Psoas muscle (tissue), 7 donors: ENCODE measurements at regions not wholly inside any gene's neighbourhood (a gene's known extent, or its start where the extent isn't known, plus 50 kb on each side); places are given as distances from the start of the nearest gene placed in this dataset.
"Not testable (repeated sequence)": the region's sequence is repeated elsewhere in the genome, so short reads cannot be mapped to it uniquely, and the experiment has no call there.

Experiments used
- ATAC-seq, 4 donors: fragments of 200-7000 bp; cut with Tn5 transposase; one replicate each; pipeline ENCODE4 v1.9.1; 2020; ENCODE audit warnings: moderate library complexity in 3 of 4, mild to moderate bottlenecking in 2 of 4
- DNase-seq, 2 donors: peaks; one replicate each; pipeline ENCODE4 v3.0.0-alpha.2; 2020
- H3K27ac ChIP-seq: fragments of 200-600 bp; one replicate; pipeline ENCODE4 v1.8.0; 2022
- H3K27me3 ChIP-seq, 3 donors: fragments of 200-600 bp in 1 of 3; one replicate each; pipeline versions ENCODE4 v1.6.1 to v1.8.0; 2013 to 2022; ENCODE audit warnings: low read length in 2 of 3, mild to moderate bottlenecking in 2 of 3, moderate library complexity in 1 of 3; ENCODE audit not compliant: insufficient read depth in 3 of 3
- H3K36me3 ChIP-seq, 2 donors: fragments of 200-600 bp in 1 of 2; one replicate each; pipeline versions ENCODE4 v1.6.1 to v1.8.0; 2013 to 2022; ENCODE audit warnings: low read depth in 1 of 2, mild to moderate bottlenecking in 1 of 2, moderate library complexity in 1 of 2; ENCODE audit not compliant: insufficient read depth in 1 of 2
- H3K4me1 ChIP-seq: fragments of 200-600 bp; one replicate; pipeline ENCODE4 v1.8.0; 2022
- H3K4me3 ChIP-seq: fragments of 200-600 bp; one replicate; pipeline ENCODE4 v1.8.0; 2022; ENCODE audit warnings: mild to moderate bottlenecking
- H3K9me3 ChIP-seq: fragments of 200-600 bp; one replicate; pipeline ENCODE4 v1.8.0; 2022
- WGBS, 3 donors: extraction: QIAGEN DNeasy Blood & Tissue Kit; methylation state at CpG; one replicate each; pipeline versions ENCODE4 v1.1.6 to v1.1.7; 2013; 5-methylcytosine and 5-hydroxymethylcytosine counted together
- intact Hi-C, 2 donors: fragments of 100-400 bp; cut with DNase I; formaldehyde crosslinking; loops; one replicate each; pipeline versions ENCODE4 v1.11.0 to v1.14.2; 2022
- TF ChIP-seq, protein P1 (sequence below): fragments of 200-600 bp; IDR thresholded peaks from one replicate; pipeline ENCODE4 v1.8.0; 2022; ENCODE audit warnings: antibody characterized with exemption
- donor health status: healthy with polysubstance abuse.
- donor health status: DM: no; HTN: no; CAD: no; lungs with moderate emphysema.
- donor health status: Bipolar disorder and iron deficiency.
- donor health status: healthy.
- donor health status: DM: yes; HTN: yes; CAD: no.
- donor health status: DM: no; HTN: no; CAD: no.
- donor health status: DM: yes; HTN: yes; CAD: no.

DNA sequence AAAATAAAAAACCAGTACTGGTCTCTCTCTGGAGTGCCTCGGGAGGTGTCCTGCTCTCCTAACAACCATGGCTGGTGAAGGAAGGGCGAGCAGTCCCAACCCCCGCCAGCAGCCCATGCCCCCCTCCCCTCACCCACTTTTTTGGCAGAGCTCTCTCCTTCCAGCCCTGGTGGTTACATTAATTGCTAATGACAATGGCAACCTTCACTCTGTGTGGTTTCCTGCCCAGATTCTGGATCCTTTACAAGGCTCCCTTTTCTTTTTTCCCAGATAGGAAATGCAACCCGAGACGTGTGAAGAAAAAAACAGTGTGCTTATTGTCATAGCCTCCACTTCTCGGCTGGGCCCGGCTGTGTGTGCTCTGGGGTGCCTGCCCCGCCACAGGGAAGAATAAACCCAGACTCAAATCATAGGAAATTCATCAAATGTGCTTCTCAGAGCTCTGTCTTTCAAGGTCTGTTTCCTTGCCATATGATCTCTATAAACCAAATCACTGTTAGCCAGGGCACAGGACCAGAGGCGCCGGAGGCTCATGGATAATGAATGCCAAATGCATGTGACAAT, 513.0 kb downstream of the SOX6 start:
- Histone ChIP-seq H3K27me3 (no peaks in the 10 kb centered on the region), H3K27ac (no peak overlapping the region), H3K4me3 (no peak overlapping the region), H3K4me1 (peaks cover 7% of the 10 kb centered on the region), H3K36me3 (no peaks in the 10 kb centered on the region), H3K9me3 (no peaks in the 10 kb centered on the region)
- TF ChIP-seq, protein P1, sequence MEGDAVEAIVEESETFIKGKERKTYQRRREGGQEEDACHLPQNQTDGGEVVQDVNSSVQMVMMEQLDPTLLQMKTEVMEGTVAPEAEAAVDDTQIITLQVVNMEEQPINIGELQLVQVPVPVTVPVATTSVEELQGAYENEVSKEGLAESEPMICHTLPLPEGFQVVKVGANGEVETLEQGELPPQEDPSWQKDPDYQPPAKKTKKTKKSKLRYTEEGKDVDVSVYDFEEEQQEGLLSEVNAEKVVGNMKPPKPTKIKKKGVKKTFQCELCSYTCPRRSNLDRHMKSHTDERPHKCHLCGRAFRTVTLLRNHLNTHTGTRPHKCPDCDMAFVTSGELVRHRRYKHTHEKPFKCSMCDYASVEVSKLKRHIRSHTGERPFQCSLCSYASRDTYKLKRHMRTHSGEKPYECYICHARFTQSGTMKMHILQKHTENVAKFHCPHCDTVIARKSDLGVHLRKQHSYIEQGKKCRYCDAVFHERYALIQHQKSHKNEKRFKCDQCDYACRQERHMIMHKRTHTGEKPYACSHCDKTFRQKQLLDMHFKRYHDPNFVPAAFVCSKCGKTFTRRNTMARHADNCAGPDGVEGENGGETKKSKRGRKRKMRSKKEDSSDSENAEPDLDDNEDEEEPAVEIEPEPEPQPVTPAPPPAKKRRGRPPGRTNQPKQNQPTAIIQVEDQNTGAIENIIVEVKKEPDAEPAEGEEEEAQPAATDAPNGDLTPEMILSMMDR, result no peak
- WGBS, 3 donors, result 30 to 39% (median 38%) methylated on average over 10 of the region's 10 CpGs
- intact Hi-C loops, result no loop called here
- ATAC-seq (peak; percentile 27 to 40 (median 36)), DNase-seq (no peak)

DNA sequence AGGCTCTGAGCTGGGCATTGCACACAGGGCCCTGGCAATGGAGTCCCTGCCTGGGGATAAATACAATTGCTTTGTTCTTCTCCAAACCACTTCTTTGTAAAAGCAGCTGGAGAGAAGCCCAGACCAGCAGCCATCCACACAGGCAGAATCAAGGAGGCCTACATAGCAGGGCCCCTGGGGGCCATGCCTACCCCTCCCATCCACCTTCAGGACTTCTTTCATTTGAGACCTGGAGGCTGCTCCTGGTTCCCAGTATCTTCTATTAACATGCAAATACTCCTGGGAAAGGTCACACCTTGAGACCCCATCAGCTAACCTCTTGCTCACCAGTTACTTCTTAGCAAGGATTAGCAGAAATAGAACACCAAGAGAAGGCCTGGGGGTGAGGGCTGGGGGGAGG, 511.1 kb downstream of the SOX6 start:
- TF ChIP-seq, protein P1, result no peak

DNA sequence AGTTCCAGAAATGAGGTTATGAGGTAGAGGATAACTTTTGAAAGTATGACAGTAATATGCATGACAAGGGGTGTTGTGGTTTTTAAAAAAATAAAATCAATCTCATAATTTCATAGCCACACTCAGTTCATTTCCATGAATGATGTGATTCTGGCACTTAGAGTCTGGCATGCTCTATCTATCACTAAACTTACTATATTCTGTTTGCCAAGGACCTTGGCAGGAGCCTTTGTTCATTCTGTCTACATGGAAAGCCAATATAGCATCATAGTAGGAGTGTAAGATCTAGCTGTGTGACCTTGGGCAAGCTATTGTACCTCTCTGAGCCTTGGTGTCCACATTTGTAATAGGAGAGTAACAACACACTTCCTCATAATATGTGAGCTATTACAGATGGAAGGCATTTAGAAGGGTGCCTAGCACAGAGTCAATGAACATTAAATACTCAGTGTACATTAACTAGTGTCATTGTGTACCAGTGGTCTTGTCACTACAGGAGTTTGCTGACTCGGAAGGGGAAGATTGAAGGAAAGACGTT, 507.6 kb downstream of the SOX6 start:
- TF ChIP-seq, protein P1, result no peak
- no peak for DNase-seq
- 85 to 95% (median 94%) methylated on average over 2 of the region's 2 CpGs for WGBS, 3 donors
- H3K4me3 ChIP-seq, result no peak overlapping the region
- no peak overlapping the region for H3K27ac ChIP-seq
- intact Hi-C loops, result no loop called here
- H3K4me1 ChIP-seq, result peaks cover 1% of the 10 kb centered on the region
- ATAC-seq, result no peak
- no peaks in the 10 kb centered on the region for H3K9me3 ChIP-seq
- H3K36me3 ChIP-seq, result no peaks in the 10 kb centered on the region
- no peaks in the 10 kb centered on the region for H3K27me3 ChIP-seq

More for the DNA sequence above, 511.1 kb downstream of the SOX6 start:
- H3K4me3 ChIP-seq, result no peak overlapping the region
- H3K27me3 ChIP-seq, result no peaks in the 10 kb centered on the region
- DNase-seq (no peak), ATAC-seq (no peak)
- peaks cover 7% of the 10 kb centered on the region for H3K4me1 ChIP-seq
- H3K27ac ChIP-seq, result no peak overlapping the region
- no peaks in the 10 kb centered on the region for H3K9me3 ChIP-seq
- intact Hi-C loops, result no loop called here
- H3K36me3 ChIP-seq, result no peaks in the 10 kb centered on the region

DNA sequence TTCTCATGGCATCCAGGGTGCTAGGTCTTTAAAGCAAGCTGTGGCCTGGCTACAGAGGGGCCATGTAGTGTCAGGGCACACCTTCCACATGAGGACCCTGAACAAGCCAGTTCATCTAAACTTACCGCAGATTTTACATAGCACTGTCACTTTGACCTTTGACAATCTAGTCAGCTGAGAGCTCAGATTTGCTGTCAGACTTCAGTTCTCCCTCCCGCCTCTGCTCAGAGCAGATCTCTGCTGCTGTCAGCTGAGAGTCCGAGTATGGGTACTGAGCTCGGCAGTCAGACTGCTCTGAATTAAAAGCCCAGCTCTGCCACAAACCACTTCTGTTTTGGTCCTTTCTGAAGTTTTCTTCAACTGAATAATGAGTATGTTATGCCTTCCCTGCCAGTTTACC, 507.1 kb downstream of the SOX6 start:
- DNase-seq, result no peak
- WGBS, 3 donors, result 40 to 69% (median 45%) methylated on average over 4 of the region's 4 CpGs
- H3K4me1 ChIP-seq, result no peaks in the 10 kb centered on the region
- no peaks in the 10 kb centered on the region for H3K27me3 ChIP-seq
- no peak overlapping the region for H3K4me3 ChIP-seq
- H3K9me3 ChIP-seq, result no peaks in the 10 kb centered on the region
- H3K36me3 ChIP-seq, result no peaks in the 10 kb centered on the region
- peak in 1 of 4 donors; percentile 36 for ATAC-seq
- TF ChIP-seq, protein P1, result no peak
- H3K27ac ChIP-seq, result no peak overlapping the region
- intact Hi-C loops, result no loop called here

DNA sequence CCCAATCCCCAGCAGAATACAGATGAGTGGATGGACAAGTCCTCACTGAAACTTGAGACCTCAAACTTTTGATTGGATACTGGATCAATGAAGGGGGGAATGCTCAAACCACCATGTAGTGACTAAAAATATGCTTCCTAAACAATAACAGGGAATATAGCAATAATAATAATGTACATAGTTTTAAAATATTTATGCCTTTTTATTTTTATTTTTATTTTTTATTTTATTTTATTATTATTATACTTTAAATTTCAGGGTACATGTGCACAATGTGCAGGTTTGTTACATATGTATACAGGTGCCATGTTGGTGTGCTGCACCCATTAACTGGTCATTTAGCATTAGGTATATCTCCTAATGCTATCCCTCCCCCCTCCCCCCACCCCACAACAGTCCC, 506.0 kb downstream of the SOX6 start:
- not testable (repeated sequence) for H3K4me1 ChIP-seq, H3K4me3 ChIP-seq, H3K27me3 ChIP-seq, H3K27ac ChIP-seq, ATAC-seq, H3K9me3 ChIP-seq, DNase-seq, H3K36me3 ChIP-seq
- intact Hi-C loops, result loop anchor here (5.0 to 10.0 kb wide), 3 partner anchors 134 to 764 kb away; no protein-coding TSS in a partner anchor
